ENCODE measurements at regions not wholly inside any gene's neighbourhood (a gene's known extent, or its start where the extent isn't known, plus 50 kb on each side); places are given as distances from the start of the nearest gene placed in this dataset.
A peak's percentile ranks its signal among the peaks of the same experiment; 100 is the strongest.

- Histone ChIP-seq H3K4me3 (no peak overlapping the region), H3K9me3 (no peaks in the 10 kb centered on the region), H3K36me3 (no peaks in the 10 kb centered on the region), H3K27me3 (no peaks in the 10 kb centered on the region)
- no peak for DNase-seq
Observed at GRCh38 chr4:180652533-180652932, 1590.7 kb upstream of the TENM3 start.

GRCh38 chr4:180655886-180656285, 1587.3 kb upstream of the TENM3 start:
- H3K36me3 ChIP-seq: no peaks in the 10 kb centered on the region
- no peak for DNase-seq
- no peaks in the 10 kb centered on the region for H3K27me3 ChIP-seq
- H3K4me3 ChIP-seq: no peak overlapping the region
- H3K9me3 ChIP-seq: no peaks in the 10 kb centered on the region

- Histone ChIP-seq H3K9me3 (no peaks in the 10 kb centered on the region), H3K36me3 (no peaks in the 10 kb centered on the region), H3K27me3 (no peaks in the 10 kb centered on the region), H3K4me3 (no peak overlapping the region)
- DNase-seq: no peak
Observed at GRCh38 chr4:180657881-180658280, 1585.3 kb upstream of the TENM3 start.

- DNase-seq: peak; percentile 28
- H3K27me3 ChIP-seq: no peaks in the 10 kb centered on the region
Observed at GRCh38 chr4:180664766-180665368, 1578.3 kb upstream of the TENM3 start.

GRCh38 chr4:180665481-180665880, 1577.7 kb upstream of the TENM3 start:
- Histone ChIP-seq H3K36me3 (no peaks in the 10 kb centered on the region), H3K9me3 (no peaks in the 10 kb centered on the region), H3K27me3 (no peaks in the 10 kb centered on the region), H3K4me3 (no peak overlapping the region)
- no peak for DNase-seq

More at GRCh38 chr4:180664766-180665368, 1578.3 kb upstream of the TENM3 start:
- Histone ChIP-seq H3K9me3 (no peaks in the 10 kb centered on the region), H3K36me3 (no peaks in the 10 kb centered on the region), H3K4me3 (no peak overlapping the region)

- no peaks in the 10 kb centered on the region for H3K9me3 ChIP-seq
- DNase-seq: no peak
- no peaks in the 10 kb centered on the region for H3K36me3 ChIP-seq
- H3K27me3 ChIP-seq: no peaks in the 10 kb centered on the region
- H3K4me3 ChIP-seq: no peak overlapping the region
Observed at GRCh38 chr4:180665994-180666824, 1577.0 kb upstream of the TENM3 start.

GRCh38 chr4:180668732-180669131, 1574.5 kb upstream of the TENM3 start:
- Histone ChIP-seq H3K27me3 (no peaks in the 10 kb centered on the region), H3K9me3 (no peaks in the 10 kb centered on the region), H3K36me3 (no peaks in the 10 kb centered on the region), H3K4me3 (no peak overlapping the region)
- no peak for DNase-seq

- DNase-seq: no peak
Observed at GRCh38 chr4:180669680-180670079, 1573.5 kb upstream of the TENM3 start.

GRCh38 chr4:180674619-180675358, 1568.4 kb upstream of the TENM3 start:
- Histone ChIP-seq H3K9me3 (no peaks in the 10 kb centered on the region), H3K4me3 (no peak overlapping the region), H3K36me3 (no peaks in the 10 kb centered on the region), H3K27me3 (no peaks in the 10 kb centered on the region)
- no peak for DNase-seq

More at GRCh38 chr4:180669680-180670079, 1573.5 kb upstream of the TENM3 start:
- Histone ChIP-seq H3K9me3 (no peaks in the 10 kb centered on the region), H3K36me3 (no peaks in the 10 kb centered on the region), H3K27me3 (no peaks in the 10 kb centered on the region), H3K4me3 (no peak overlapping the region)

- H3K4me3 ChIP-seq: no peak overlapping the region
- no peaks in the 10 kb centered on the region for H3K9me3 ChIP-seq
- no peak for DNase-seq
- H3K27me3 ChIP-seq: no peaks in the 10 kb centered on the region
- no peaks in the 10 kb centered on the region for H3K36me3 ChIP-seq
Observed at GRCh38 chr4:180675359-180675650, 1567.9 kb upstream of the TENM3 start.

- Histone ChIP-seq H3K9me3 (no peaks in the 10 kb centered on the region), H3K36me3 (no peaks in the 10 kb centered on the region), H3K4me3 (no peak overlapping the region), H3K27me3 (no peaks in the 10 kb centered on the region)
- DNase-seq: no peak
Observed at GRCh38 chr4:180680305-180680704, 1562.9 kb upstream of the TENM3 start.

GRCh38 chr4:180682776-180683175, 1560.4 kb upstream of the TENM3 start:
- no peaks in the 10 kb centered on the region for H3K36me3 ChIP-seq
- no peaks in the 10 kb centered on the region for H3K9me3 ChIP-seq
- no peaks in the 10 kb centered on the region for H3K27me3 ChIP-seq
- H3K4me3 ChIP-seq: no peak overlapping the region
- DNase-seq: no peak

GRCh38 chr4:180683186-180683585, 1560.0 kb upstream of the TENM3 start:
- no peaks in the 10 kb centered on the region for H3K36me3 ChIP-seq
- no peak for DNase-seq
- H3K9me3 ChIP-seq: no peaks in the 10 kb centered on the region
- H3K27me3 ChIP-seq: no peaks in the 10 kb centered on the region
- H3K4me3 ChIP-seq: no peak overlapping the region

GRCh38 chr4:180688480-180688879, 1554.7 kb upstream of the TENM3 start:
- no peak for DNase-seq
- Histone ChIP-seq H3K27me3 (no peaks in the 10 kb centered on the region), H3K36me3 (no peaks in the 10 kb centered on the region), H3K9me3 (no peaks in the 10 kb centered on the region), H3K4me3 (no peak overlapping the region)

GRCh38 chr4:180694875-180695274, 1548.3 kb upstream of the TENM3 start:
- Histone ChIP-seq H3K9me3 (no peaks in the 10 kb centered on the region), H3K4me3 (no peak overlapping the region), H3K36me3 (no peaks in the 10 kb centered on the region)

GRCh38 chr4:180695851-180696250, 1547.4 kb upstream of the TENM3 start:
- Histone ChIP-seq H3K36me3 (no peaks in the 10 kb centered on the region), H3K9me3 (no peaks in the 10 kb centered on the region), H3K27me3 (no peaks in the 10 kb centered on the region), H3K4me3 (no peak overlapping the region)
- no peak for DNase-seq

More at GRCh38 chr4:180694875-180695274, 1548.3 kb upstream of the TENM3 start:
- no peaks in the 10 kb centered on the region for H3K27me3 ChIP-seq
- no peak for DNase-seq

- Histone ChIP-seq H3K9me3 (no peaks in the 10 kb centered on the region), H3K27me3 (no peaks in the 10 kb centered on the region), H3K4me3 (no peak overlapping the region), H3K36me3 (no peaks in the 10 kb centered on the region)
- no peak for DNase-seq
Observed at GRCh38 chr4:180696460-180697092, 1546.6 kb upstream of the TENM3 start.

Measured in MG63 (cell line).